ENCODE measurements at regions not wholly inside any gene's neighbourhood (a gene's known extent, or its start where the extent isn't known, plus 50 kb on each side); places are given as distances from the start of the nearest gene placed in this dataset.
"Not testable (repeated sequence)": the region's sequence is repeated elsewhere in the genome, so short reads cannot be mapped to it uniquely, and the experiment has no call there.

- no peak for DNase-seq (ENCODE audit: low spot score)
Measured at GRCh38 chr13:59304596-59304995, 859.1 kb downstream of the DIAPH3 start.

- DNase-seq (ENCODE audit: low spot score), result no peak
Measured at GRCh38 chr13:59305896-59306295, 857.8 kb downstream of the DIAPH3 start.

- DNase-seq (ENCODE audit: low spot score), result no peak
Measured at GRCh38 chr13:59312776-59313175, 851.0 kb downstream of the DIAPH3 start.

- DNase-seq (ENCODE audit: low spot score), result peak; percentile 39
Measured at GRCh38 chr13:59318320-59318930, 845.3 kb downstream of the DIAPH3 start.

- no peak for DNase-seq (ENCODE audit: low spot score)
Measured at GRCh38 chr13:59319276-59319675, 844.5 kb downstream of the DIAPH3 start.

- no peak for DNase-seq (ENCODE audit: low spot score)
Measured at GRCh38 chr13:59320021-59320420, 843.7 kb downstream of the DIAPH3 start.

- DNase-seq (ENCODE audit: low spot score), result not testable (repeated sequence)
Measured at GRCh38 chr13:59324401-59324800, 839.3 kb downstream of the DIAPH3 start.

- DNase-seq (ENCODE audit: low spot score), result no peak
Measured at GRCh38 chr13:59326717-59327116, 837.0 kb downstream of the DIAPH3 start.

GRCh38 chr13:59330764-59331163 is 833.0 kb downstream of the DIAPH3 start:
- DNase-seq (ENCODE audit: low spot score), result no peak

- DNase-seq (ENCODE audit: low spot score), result no peak
Measured at GRCh38 chr13:59332966-59333365, 830.8 kb downstream of the DIAPH3 start.

- no peak for DNase-seq (ENCODE audit: low spot score)
Measured at GRCh38 chr13:59337070-59337469, 826.7 kb downstream of the DIAPH3 start.

GRCh38 chr13:59340151-59340550 is 823.6 kb downstream of the DIAPH3 start:
- DNase-seq (ENCODE audit: low spot score), result no peak

GRCh38 chr13:59340581-59340980 is 823.1 kb downstream of the DIAPH3 start:
- DNase-seq (ENCODE audit: low spot score), result no peak

GRCh38 chr13:59342400-59342799 is 821.3 kb downstream of the DIAPH3 start:
- DNase-seq (ENCODE audit: low spot score), result no peak

GRCh38 chr13:59343132-59343531 is 820.6 kb downstream of the DIAPH3 start:
- no peak for DNase-seq (ENCODE audit: low spot score)

- no peak for DNase-seq (ENCODE audit: low spot score)
Measured at GRCh38 chr13:59343993-59344822, 819.5 kb downstream of the DIAPH3 start.

- DNase-seq (ENCODE audit: low spot score), result no peak
Measured at GRCh38 chr13:59345311-59345710, 818.4 kb downstream of the DIAPH3 start.

- no peak for DNase-seq (ENCODE audit: low spot score)
Measured at GRCh38 chr13:59346999-59347723, 816.6 kb downstream of the DIAPH3 start.

- no peak for DNase-seq (ENCODE audit: low spot score)
Measured at GRCh38 chr13:59348617-59349016, 815.1 kb downstream of the DIAPH3 start.

- DNase-seq (ENCODE audit: low spot score), result no peak
Measured at GRCh38 chr13:59352600-59352999, 811.1 kb downstream of the DIAPH3 start.

GRCh38 chr13:59354665-59355369 is 808.9 kb downstream of the DIAPH3 start:
- DNase-seq (ENCODE audit: low spot score), result no peak

- no peak for DNase-seq (ENCODE audit: low spot score)
Measured at GRCh38 chr13:59356607-59357006, 807.1 kb downstream of the DIAPH3 start.
